ENCODE measurements at regions not wholly inside any gene's neighbourhood (a gene's known extent, or its start where the extent isn't known, plus 50 kb on each side); places are given as distances from the start of the nearest gene placed in this dataset.

GRCh38 chr1:18535391-18536210, 54.9 kb downstream of the KLHDC7A start:
- DNase-seq = no peak

GRCh38 chr1:18536356-18536755, 55.6 kb downstream of the KLHDC7A start:
- no peak for DNase-seq

- DNase-seq = no peak
Measured at GRCh38 chr1:18536915-18537314, 56.2 kb downstream of the KLHDC7A start.

GRCh38 chr1:18537386-18538306, 56.9 kb downstream of the KLHDC7A start:
- DNase-seq = no peak

- no peak for DNase-seq
Measured at GRCh38 chr1:18539171-18539570, 58.4 kb downstream of the KLHDC7A start.

GRCh38 chr1:18540136-18540765, 59.5 kb downstream of the KLHDC7A start:
- DNase-seq = no peak

GRCh38 chr1:18541046-18541795, 60.5 kb downstream of the KLHDC7A start:
- no peak for DNase-seq

GRCh38 chr1:18542351-18542750, 61.6 kb downstream of the KLHDC7A start:
- no peak for DNase-seq

GRCh38 chr1:18546026-18546425, 65.3 kb downstream of the KLHDC7A start:
- no peak for DNase-seq

GRCh38 chr1:18547460-18547859, 66.7 kb downstream of the KLHDC7A start:
- no peak for DNase-seq

- DNase-seq = no peak
Measured at GRCh38 chr1:18548643-18549042, 67.9 kb downstream of the KLHDC7A start.

GRCh38 chr1:18549106-18549505, 68.4 kb downstream of the KLHDC7A start:
- no peak for DNase-seq

GRCh38 chr1:18549906-18550305, 69.2 kb downstream of the KLHDC7A start:
- DNase-seq = peak; percentile 21 to 63

GRCh38 chr1:18552631-18553030, 71.9 kb downstream of the KLHDC7A start:
- no peak for DNase-seq

GRCh38 chr1:18553388-18553787, 72.7 kb downstream of the KLHDC7A start:
- DNase-seq = no peak

- DNase-seq = no peak
Measured at GRCh38 chr1:18554099-18554498, 73.4 kb downstream of the KLHDC7A start.

GRCh38 chr1:18554597-18554996, 73.9 kb downstream of the KLHDC7A start:
- DNase-seq = no peak

- no peak for DNase-seq
Measured at GRCh38 chr1:18555036-18555435, 74.3 kb downstream of the KLHDC7A start.

GRCh38 chr1:18556364-18556763, 74.3 kb upstream of the PAX7 start:
- peak in 1 of 2 experiments; percentile 45 for DNase-seq

- DNase-seq = no peak
Measured at GRCh38 chr1:18557621-18558465, 72.8 kb upstream of the PAX7 start.

- DNase-seq = no peak
Measured at GRCh38 chr1:18560692-18561091, 70.0 kb upstream of the PAX7 start.

- DNase-seq = no peak
Measured at GRCh38 chr1:18561967-18562366, 68.7 kb upstream of the PAX7 start.
